Upper lobe of left lung (tissue), 6 donors: ENCODE measurements at regions not wholly inside any gene's neighbourhood (a gene's known extent, or its start where the extent isn't known, plus 50 kb on each side); places are given as distances from the start of the nearest gene placed in this dataset.

Experiments used
- ATAC-seq, 2 donors: fragments of 200-7000 bp; cut with Tn5 transposase; one replicate each; pipeline ENCODE4 v1.9.1; 2022; ENCODE audit warnings: mild to moderate bottlenecking in 2 of 2, moderate library complexity in 2 of 2; ENCODE audit not compliant: low FRiP score in 2 of 2
- DNase-seq, 2 donors: peaks; one replicate each; pipeline ENCODE4 v3.0.0-alpha.2; 2019 to 2020
- H3K27ac ChIP-seq, 4 donors: fragments of 200-600 bp; sonication (generic); one replicate each; pipeline ENCODE4 v1.5.1; 2016 to 2019
- H3K27me3 ChIP-seq, 4 donors: fragments of 200-600 bp; sonication (generic); one replicate each; pipeline ENCODE4 v1.5.1; 2017 to 2019
- H3K36me3 ChIP-seq, 4 donors: fragments of 200-600 bp; sonication (generic); one replicate each; pipeline ENCODE4 v1.5.1; 2016 to 2019
- H3K4me1 ChIP-seq, 4 donors: fragments of 200-600 bp; sonication (generic); one replicate each; pipeline ENCODE4 v1.5.1; 2018 to 2019
- H3K4me3 ChIP-seq, 4 donors: fragments of 200-600 bp; sonication (generic); one replicate each; pipeline ENCODE4 v1.5.1; 2017 to 2019; ENCODE audit warnings: mild to moderate bottlenecking in 2 of 4, moderate library complexity in 1 of 4
- H3K9me3 ChIP-seq, 4 donors: fragments of 200-600 bp; sonication (generic); one replicate each; pipeline ENCODE4 v1.5.1; 2018 to 2019
- CTCF ChIP-seq, 6 experiments: fragments of 450-650 bp in 4 of 6; fragments of 200-600 bp in 2 of 6; sonication (generic) in 2 of 6; IDR thresholded peaks; one replicate each; pipeline ENCODE4 v1.5.1; 2016 to 2019; ENCODE audit warnings: antibody characterized with exemption in 6 of 6
- EP300 ChIP-seq, 4 donors: sonication (generic); formaldehyde crosslinking; IDR thresholded peaks; one replicate each; pipeline ENCODE4 v1.5.1; 2017; ENCODE audit warnings: antibody characterized with exemption in 4 of 4, control low read depth in 2 of 4
- POLR2A ChIP-seq, 4 donors: fragments of 450-650 bp; IDR thresholded peaks; one replicate each; pipeline ENCODE4 v1.5.1; 2016 to 2017; ENCODE audit warnings: antibody characterized with exemption in 4 of 4, mild to moderate bottlenecking in 2 of 4
- POLR2AphosphoS5 ChIP-seq, 2 donors: sonication (generic); formaldehyde crosslinking; IDR thresholded peaks; one replicate each; pipeline ENCODE4 v1.5.1; 2017; ENCODE audit warnings: antibody characterized with exemption in 2 of 2
- WGBS, 2 donors: methylation state at CpG; one replicate each; pipeline ENCODE4 v1.1.5; 2017 to 2018; 5-methylcytosine and 5-hydroxymethylcytosine counted together
- donor health status: DM: no; HTN: no; CAD: no; lungs with moderate emphysema.
- donor health status: DM: no; HTN: yes; CAD: no; lungs with severe emphysema.

- H3K36me3 ChIP-seq = no peaks in the 10 kb centered on the region
- no peak for TF ChIP-seq EP300 (IDR thresholded peaks at IDR 0.05)
- no peak for TF ChIP-seq POLR2AphosphoS5 (IDR thresholded peaks at IDR 0.05)
- no peak for TF ChIP-seq POLR2A (IDR thresholded peaks at IDR 0.05)
- no peak for TF ChIP-seq CTCF (IDR thresholded peaks at IDR 0.05)
- no peak for DNase-seq
- 52% methylated on average over 1 of the region's 1 CpG for WGBS, 2 donors
- H3K4me1 ChIP-seq = no peaks in the 10 kb centered on the region
- no peak for ATAC-seq
- no peaks in the 10 kb centered on the region for H3K27me3 ChIP-seq
- no peaks in the 10 kb centered on the region for H3K9me3 ChIP-seq
- H3K27ac ChIP-seq = no peak overlapping the region
- no peak overlapping the region for H3K4me3 ChIP-seq
These were observed 91.4 kb upstream of the NPVF start for GRCh38 chr7:25319707-25320106.

- no peaks in the 10 kb centered on the region for H3K9me3 ChIP-seq
- WGBS, 2 donors = 74 to 82% methylated on average over 2 of the region's 2 CpGs
- no peak for ATAC-seq
- H3K27me3 ChIP-seq = no peaks in the 10 kb centered on the region
- no peak overlapping the region for H3K27ac ChIP-seq
- no peaks in the 10 kb centered on the region for H3K4me1 ChIP-seq
- no peak for DNase-seq
- TF ChIP-seq POLR2A (IDR thresholded peaks at IDR 0.05) = no peak
- no peak for TF ChIP-seq POLR2AphosphoS5 (IDR thresholded peaks at IDR 0.05)
- no peak for TF ChIP-seq CTCF (IDR thresholded peaks at IDR 0.05)
- TF ChIP-seq EP300 (IDR thresholded peaks at IDR 0.05) = no peak
- no peak overlapping the region for H3K4me3 ChIP-seq
- H3K36me3 ChIP-seq = no peaks in the 10 kb centered on the region
These were observed 92.5 kb upstream of the NPVF start for GRCh38 chr7:25320791-25321190.

- Histone ChIP-seq H3K27ac (no peak overlapping the region), H3K9me3 (no peaks in the 10 kb centered on the region), H3K4me3 (no peak overlapping the region), H3K36me3 (no peaks in the 10 kb centered on the region), H3K27me3 (no peaks in the 10 kb centered on the region), H3K4me1 (no peaks in the 10 kb centered on the region)
- no peak for DNase-seq
- 72 to 83% methylated on average over 5 of the region's 5 CpGs for WGBS, 2 donors
- no peak for ATAC-seq
- TF ChIP-seq POLR2AphosphoS5 (IDR thresholded peaks at IDR 0.05) (no peak), CTCF (IDR thresholded peaks at IDR 0.05) (no peak), EP300 (IDR thresholded peaks at IDR 0.05) (no peak), POLR2A (IDR thresholded peaks at IDR 0.05) (no peak)
These were observed 93.1 kb upstream of the NPVF start for GRCh38 chr7:25321424-25321823.

- DNase-seq (no peak), ATAC-seq (no peak)
- Histone ChIP-seq H3K9me3 (no peaks in the 10 kb centered on the region), H3K4me3 (no peak overlapping the region), H3K27ac (no peak overlapping the region), H3K4me1 (no peaks in the 10 kb centered on the region), H3K36me3 (no peaks in the 10 kb centered on the region), H3K27me3 (no peaks in the 10 kb centered on the region)
- 84 to 88% methylated on average over 3 of the region's 3 CpGs for WGBS, 2 donors
- no peak for TF ChIP-seq POLR2AphosphoS5 (IDR thresholded peaks at IDR 0.05)
- TF ChIP-seq POLR2A (IDR thresholded peaks at IDR 0.05) = no peak
- no peak for TF ChIP-seq EP300 (IDR thresholded peaks at IDR 0.05)
- TF ChIP-seq CTCF (IDR thresholded peaks at IDR 0.05) = no peak
These were observed 94.2 kb upstream of the NPVF start for GRCh38 chr7:25322473-25322872.

- WGBS, 2 donors = 75 to 82% methylated on average over 2 of the region's 2 CpGs
These were observed 97.0 kb upstream of the NPVF start for GRCh38 chr7:25325186-25325757.

More at GRCh38 chr7:25325186-25325757, 97.0 kb upstream of the NPVF start:
- ATAC-seq (no peak), DNase-seq (no peak)
- Histone ChIP-seq H3K4me1 (no peaks in the 10 kb centered on the region), H3K36me3 (no peaks in the 10 kb centered on the region), H3K27ac (no peak overlapping the region), H3K27me3 (no peaks in the 10 kb centered on the region), H3K4me3 (no peak overlapping the region), H3K9me3 (no peaks in the 10 kb centered on the region)
- TF ChIP-seq EP300 (IDR thresholded peaks at IDR 0.05) (no peak), CTCF (IDR thresholded peaks at IDR 0.05) (no peak), POLR2AphosphoS5 (IDR thresholded peaks at IDR 0.05) (no peak), POLR2A (IDR thresholded peaks at IDR 0.05) (no peak)
